Ovary (tissue), 7 donors: ENCODE measurements at regions not wholly inside any gene's neighbourhood (a gene's known extent, or its start where the extent isn't known, plus 50 kb on each side); places are given as distances from the start of the nearest gene placed in this dataset.

Experiments used
- DNase-seq, 5 donors: peaks; one replicate each; pipeline ENCODE4 v3.0.0-alpha.2; 2019 to 2020
- H3K27ac ChIP-seq, 2 donors: fragments of 200-600 bp; one replicate each; pipeline versions ENCODE4 v1.5.1 to v1.8.0; 2019 to 2022
- H3K27me3 ChIP-seq: fragments of 200-600 bp; one replicate; pipeline ENCODE4 v1.8.0; 2022
- H3K36me3 ChIP-seq: fragments of 200-600 bp; sonication (generic); one replicate; pipeline ENCODE4 v1.5.1; 2019
- H3K4me1 ChIP-seq: one replicate; pipeline ENCODE4 v1.8.1; 2013; ENCODE audit warnings: mild to moderate bottlenecking, moderate library complexity; ENCODE audit not compliant: insufficient read depth
- H3K4me3 ChIP-seq: fragments of 200-600 bp; sonication (generic); one replicate; pipeline ENCODE4 v1.5.1; 2017
- H3K9me3 ChIP-seq, 2 donors: fragments of 200-600 bp in 1 of 2; sonication (generic) in 1 of 2; one replicate each; pipeline versions ENCODE4 v1.5.1 to v1.8.1; 2013 to 2019; ENCODE audit warnings: mild to moderate bottlenecking in 1 of 2, moderate library complexity in 1 of 2
- CTCF ChIP-seq, 3 donors: fragments of 450-650 bp in 2 of 3; fragments of 200-600 bp in 1 of 3; IDR thresholded peaks; one replicate each; pipeline versions ENCODE4 v1.5.1 to v1.8.0; 2016 to 2022; ENCODE audit warnings: antibody characterized with exemption in 3 of 3, mild to moderate bottlenecking in 1 of 3
- EP300 ChIP-seq: sonication (generic); formaldehyde crosslinking; IDR thresholded peaks from one replicate; pipeline ENCODE4 v1.6.1; 2017; ENCODE audit warnings: antibody characterized with exemption
- POLR2A ChIP-seq: fragments of 450-650 bp; IDR thresholded peaks from one replicate; pipeline ENCODE4 v1.6.1; 2017; ENCODE audit warnings: antibody characterized with exemption, mild to moderate bottlenecking, moderate library complexity
- WGBS, 3 donors: extraction: QIAGEN DNeasy Blood & Tissue Kit in 1 of 3; methylation state at CpG; one replicate each; pipeline versions ENCODE4 v1.1.5 to v1.1.7; 2013 to 2017; 5-methylcytosine and 5-hydroxymethylcytosine counted together
- intact Hi-C, 4 donors: fragments of 100-400 bp; cut with DNase I; formaldehyde crosslinking; loops; one replicate each; pipeline versions ENCODE4 v1.11.0 to v1.15.1; 2022 to 2023
- donor health status: DM: no; HTN: no; CAD: no; lungs with moderate emphysema.
- donor health status: DM: no; HTN: no; CAD: no.
- donor health status: Bipolar disorder and iron deficiency.
- donor health status: DM: no; HTN: no; CAD: no.
- donor health status: DM: yes; HTN: yes; CAD: no.

GRCh38 chr3:180457225-180457624 lies 144.7 kb upstream of the TTC14 start:
- DNase-seq = no peak
- H3K27ac ChIP-seq = no peak overlapping the region
- no peaks in the 10 kb centered on the region for H3K27me3 ChIP-seq
- no peaks in the 10 kb centered on the region for H3K9me3 ChIP-seq
- TF ChIP-seq CTCF (IDR thresholded peaks at IDR 0.05) (no peak), POLR2A (no peak), EP300 (no peak)
- H3K4me3 ChIP-seq = no peak overlapping the region
- no peaks in the 10 kb centered on the region for H3K4me1 ChIP-seq
- H3K36me3 ChIP-seq = no peaks in the 10 kb centered on the region
- intact Hi-C loops = no loop called here

GRCh38 chr3:180466401-180467011 lies 135.5 kb upstream of the TTC14 start:
- intact Hi-C loops = no loop called here
- H3K4me1 ChIP-seq = no peaks in the 10 kb centered on the region
- H3K36me3 ChIP-seq = no peaks in the 10 kb centered on the region
- no peak for DNase-seq
- H3K27ac ChIP-seq = no peak overlapping the region
- TF ChIP-seq EP300 = no peak
- TF ChIP-seq CTCF (IDR thresholded peaks at IDR 0.05) = no peak
- TF ChIP-seq POLR2A = no peak
- H3K9me3 ChIP-seq = no peaks in the 10 kb centered on the region
- H3K4me3 ChIP-seq = no peak overlapping the region
- H3K27me3 ChIP-seq = no peaks in the 10 kb centered on the region

- Histone ChIP-seq H3K36me3 (no peaks in the 10 kb centered on the region), H3K27ac (no peak overlapping the region), H3K4me3 (no peak overlapping the region), H3K27me3 (no peaks in the 10 kb centered on the region), H3K9me3 (no peaks in the 10 kb centered on the region), H3K4me1 (no peaks in the 10 kb centered on the region)
- no peak for DNase-seq
- WGBS, 3 donors = 84 to 87% (median 86%) methylated on average over 1 of the region's 1 CpG
- intact Hi-C loops = no loop called here
- TF ChIP-seq CTCF (IDR thresholded peaks at IDR 0.05) (no peak), EP300 (no peak), POLR2A (no peak)
Observed at GRCh38 chr3:180467177-180467576, 134.8 kb upstream of the TTC14 start.

- no peak overlapping the region for H3K27ac ChIP-seq
- H3K36me3 ChIP-seq = no peaks in the 10 kb centered on the region
- intact Hi-C loops = no loop called here
- WGBS, 3 donors = 67 to 80% (median 77%) methylated on average over 1 of the region's 1 CpG
- no peaks in the 10 kb centered on the region for H3K9me3 ChIP-seq
- H3K4me3 ChIP-seq = no peak overlapping the region
- no peaks in the 10 kb centered on the region for H3K27me3 ChIP-seq
- DNase-seq = no peak
- no peak for TF ChIP-seq POLR2A
- TF ChIP-seq EP300 = no peak
- no peak for TF ChIP-seq CTCF (IDR thresholded peaks at IDR 0.05)
- H3K4me1 ChIP-seq = no peaks in the 10 kb centered on the region
Observed at GRCh38 chr3:180469149-180469548, 132.8 kb upstream of the TTC14 start.
